Activated CD8-positive, alpha-beta memory T cell treated with anti-CD3 and anti-CD28 coated beads for 1 hour (primary cell): ENCODE measurements at regions not wholly inside any gene's neighbourhood (a gene's known extent, or its start where the extent isn't known, plus 50 kb on each side); places are given as distances from the start of the nearest gene placed in this dataset.

Source experiments
- DNase-seq, 2 donors: peaks; one replicate each; pipeline ENCODE4 v3.0.0-alpha.2; 2020; ENCODE audit warnings: low read depth in 1 of 2; ENCODE audit errors: extremely low read depth in 1 of 2

- no peak for DNase-seq
These were observed 200.2 kb upstream of the ID4 start for GRCh38 chr6:19637010-19637409.

GRCh38 chr6:19638931-19639330 is 198.2 kb upstream of the ID4 start:
- DNase-seq: no peak

- DNase-seq: no peak
These were observed 193.9 kb upstream of the ID4 start for GRCh38 chr6:19643287-19643686.

GRCh38 chr6:19643713-19644112 is 193.5 kb upstream of the ID4 start:
- no peak for DNase-seq

GRCh38 chr6:19655744-19656143 is 181.4 kb upstream of the ID4 start:
- no peak for DNase-seq

GRCh38 chr6:19660123-19660910 is 176.9 kb upstream of the ID4 start:
- no peak for DNase-seq

GRCh38 chr6:19662911-19663310 is 174.3 kb upstream of the ID4 start:
- no peak for DNase-seq

- no peak for DNase-seq
These were observed 173.7 kb upstream of the ID4 start for GRCh38 chr6:19663479-19663878.

- no peak for DNase-seq
These were observed 173.1 kb upstream of the ID4 start for GRCh38 chr6:19664050-19664449.

- DNase-seq: no peak
These were observed 172.1 kb upstream of the ID4 start for GRCh38 chr6:19664878-19665612.

- no peak for DNase-seq
These were observed 171.6 kb upstream of the ID4 start for GRCh38 chr6:19665613-19665909.

- DNase-seq: no peak
These were observed 168.5 kb upstream of the ID4 start for GRCh38 chr6:19668710-19669109.

GRCh38 chr6:19669206-19669605 is 168.0 kb upstream of the ID4 start:
- no peak for DNase-seq

- DNase-seq: no peak
These were observed 154.3 kb upstream of the ID4 start for GRCh38 chr6:19682859-19683258.

GRCh38 chr6:19690325-19691075 is 146.7 kb upstream of the ID4 start:
- DNase-seq: no peak

GRCh38 chr6:19691465-19692167 is 145.6 kb upstream of the ID4 start:
- DNase-seq: no peak

GRCh38 chr6:19692506-19693298 is 144.5 kb upstream of the ID4 start:
- no peak for DNase-seq

GRCh38 chr6:19694697-19695096 is 142.5 kb upstream of the ID4 start:
- no peak for DNase-seq

- DNase-seq: no peak
These were observed 139.4 kb upstream of the ID4 start for GRCh38 chr6:19697744-19698290.

GRCh38 chr6:19699932-19700331 is 137.2 kb upstream of the ID4 start:
- no peak for DNase-seq
